SK-N-DZ (cell line): ENCODE measurements at regions not wholly inside any gene's neighbourhood (a gene's known extent, or its start where the extent isn't known, plus 50 kb on each side); places are given as distances from the start of the nearest gene placed in this dataset.

Experiments used
- DNase-seq: peaks from one replicate; pipeline ENCODE4 v3.0.0-alpha.2; 2015; ENCODE audit warnings: low spot score

DNA sequence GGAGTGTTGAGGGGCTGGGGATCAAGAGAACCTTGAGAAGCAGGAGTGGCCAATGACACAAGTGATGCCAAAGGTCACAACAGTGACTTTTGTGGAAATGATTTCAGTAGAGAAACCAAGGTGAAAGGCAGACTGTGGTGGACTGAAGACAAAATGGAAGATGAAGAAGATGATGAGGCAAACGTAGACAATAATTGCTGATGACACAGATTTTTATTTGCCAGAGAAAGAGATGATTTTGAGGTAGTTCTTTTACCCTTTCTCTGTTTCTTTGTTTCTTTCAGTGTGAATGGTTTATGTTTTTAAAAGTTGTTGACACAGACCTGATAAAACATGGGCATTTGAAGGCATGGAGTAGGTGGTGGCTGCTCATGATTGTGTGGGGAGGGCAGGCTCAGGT, 121.0 kb upstream of the ARGLU1 start:
- DNase-seq = no peak

GRCh38 chr13:106686163-106686562, 118.2 kb upstream of the ARGLU1 start:
- no peak for DNase-seq

GRCh38 chr13:106685143-106685542, 117.2 kb upstream of the ARGLU1 start:
- DNase-seq = no peak

- DNase-seq = no peak
Observed at GRCh38 chr13:106683918-106684317, 116.0 kb upstream of the ARGLU1 start.

DNA sequence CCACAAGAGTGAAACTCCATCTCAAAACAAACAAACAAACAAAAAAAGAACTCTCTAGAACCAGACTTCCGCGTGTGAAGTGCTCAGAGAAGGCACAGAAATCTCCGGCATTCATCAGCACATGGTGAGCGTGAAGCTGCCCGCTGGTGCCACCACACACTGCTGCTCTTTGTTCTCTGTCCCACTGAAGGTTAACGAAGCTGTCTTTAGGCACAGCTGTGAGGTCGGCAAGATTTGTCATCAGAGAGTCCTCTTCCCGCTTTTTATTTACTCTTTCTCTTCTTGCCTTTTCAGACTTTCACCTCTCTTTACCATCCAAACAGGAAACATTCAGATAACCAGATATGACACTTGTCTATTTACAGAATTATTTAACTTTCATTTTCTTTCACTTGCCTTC, 115.2 kb upstream of the ARGLU1 start:
- no peak for DNase-seq

GRCh38 chr13:106681997-106682396, 114.1 kb upstream of the ARGLU1 start:
- no peak for DNase-seq

DNA sequence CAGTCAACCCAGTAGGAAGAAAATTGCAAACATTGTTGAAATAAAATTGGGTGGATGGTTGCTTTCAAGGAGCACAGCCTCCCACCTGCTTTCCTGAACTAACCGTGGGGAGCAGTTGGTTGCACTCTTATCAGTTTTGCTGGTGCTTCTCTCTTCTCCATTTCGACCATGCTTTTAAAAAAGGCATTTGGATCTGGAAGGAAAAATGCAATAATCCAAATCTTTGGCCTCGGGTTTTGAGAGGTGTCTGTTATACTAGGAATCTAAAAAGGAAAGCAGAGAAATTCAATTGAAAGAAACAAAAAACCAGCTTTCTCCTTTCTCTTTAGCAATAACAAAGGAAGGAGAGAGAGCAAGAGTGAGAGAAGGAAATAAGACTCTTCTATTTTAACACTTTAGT, 113.6 kb upstream of the ARGLU1 start:
- no peak for DNase-seq

GRCh38 chr13:106680796-106681472, 113.0 kb upstream of the ARGLU1 start:
- no peak for DNase-seq

DNA sequence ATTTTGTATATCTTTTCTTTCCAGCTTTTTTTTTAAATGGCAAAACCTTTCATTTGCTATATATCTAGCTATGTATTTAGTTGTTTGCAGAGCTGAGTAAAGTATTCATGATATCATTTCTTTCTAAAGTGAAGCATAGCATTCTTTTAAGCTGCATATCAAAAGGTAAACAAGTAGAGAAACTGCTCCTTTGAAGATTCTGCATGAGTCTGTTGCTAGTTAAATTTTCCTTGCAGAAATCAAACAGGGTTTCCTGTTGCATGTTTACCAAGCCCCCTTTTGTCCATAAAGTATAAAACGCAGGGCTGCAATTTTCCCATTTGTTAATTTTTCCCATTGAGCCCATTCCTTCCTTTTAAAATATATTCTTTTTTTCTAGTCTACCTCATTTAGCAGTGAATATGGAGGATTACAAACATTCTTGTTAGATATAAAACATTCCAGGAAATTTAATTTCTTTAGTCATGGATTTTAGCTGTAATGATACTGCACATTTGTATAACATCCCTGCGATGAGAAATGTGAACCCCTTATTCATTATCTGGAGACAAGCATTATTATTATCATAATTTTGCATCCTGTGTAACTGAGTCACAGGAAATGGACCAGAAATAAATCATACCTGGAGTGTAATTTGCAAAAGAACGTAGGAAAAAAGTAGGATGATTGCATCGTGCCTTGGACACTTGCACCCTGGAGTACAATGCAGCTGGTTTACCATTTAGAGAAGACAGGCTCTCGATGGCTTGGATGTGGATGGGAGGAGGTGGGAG, 110.9 kb upstream of the ARGLU1 start:
- DNase-seq = no peak

GRCh38 chr13:106675311-106675710, 107.4 kb upstream of the ARGLU1 start:
- no peak for DNase-seq

DNA sequence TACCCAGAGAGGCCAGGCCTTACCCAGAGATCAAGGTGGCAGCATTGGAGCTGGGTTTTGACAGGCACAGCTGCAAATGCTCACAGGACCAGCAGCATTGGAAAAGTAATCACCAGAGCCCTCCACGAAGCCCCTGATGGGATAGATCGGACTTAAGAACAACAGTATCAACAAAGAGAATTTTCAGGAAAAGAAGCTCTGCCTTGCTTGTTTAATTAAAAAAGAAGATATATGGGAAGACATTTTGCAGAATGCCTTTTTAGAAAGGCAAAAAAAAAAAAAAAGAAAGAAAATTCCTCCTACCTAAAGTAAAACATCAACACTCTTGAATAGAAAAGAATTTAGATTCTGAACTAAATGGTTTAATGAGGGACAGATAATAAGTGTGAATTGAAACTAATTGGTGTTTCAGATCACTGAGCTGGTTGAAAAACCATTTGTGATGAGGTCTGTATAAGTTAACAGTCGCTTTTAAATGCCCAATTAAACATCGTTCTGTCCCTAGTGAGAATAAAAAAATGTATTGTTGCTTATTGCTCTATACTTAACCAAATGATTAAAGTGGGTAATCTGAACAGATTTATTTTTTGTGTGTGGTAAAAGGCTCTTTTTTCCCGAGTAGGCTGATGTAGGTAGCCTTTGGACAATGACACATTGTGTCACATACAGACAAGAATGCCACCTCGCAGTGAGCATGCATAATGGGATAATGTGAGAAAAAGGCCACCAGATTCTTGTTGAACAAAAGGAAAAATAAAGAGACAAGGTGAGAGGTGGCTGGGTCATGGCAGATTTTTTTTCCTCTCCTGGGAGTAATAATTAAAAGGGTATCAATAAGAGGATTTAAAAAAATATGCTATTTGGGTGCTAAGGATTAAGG, 93.0 kb upstream of the ARGLU1 start:
- no peak for DNase-seq

- peak; percentile 35 for DNase-seq
Observed at GRCh38 chr13:106657104-106657503, 89.2 kb upstream of the ARGLU1 start.

DNA sequence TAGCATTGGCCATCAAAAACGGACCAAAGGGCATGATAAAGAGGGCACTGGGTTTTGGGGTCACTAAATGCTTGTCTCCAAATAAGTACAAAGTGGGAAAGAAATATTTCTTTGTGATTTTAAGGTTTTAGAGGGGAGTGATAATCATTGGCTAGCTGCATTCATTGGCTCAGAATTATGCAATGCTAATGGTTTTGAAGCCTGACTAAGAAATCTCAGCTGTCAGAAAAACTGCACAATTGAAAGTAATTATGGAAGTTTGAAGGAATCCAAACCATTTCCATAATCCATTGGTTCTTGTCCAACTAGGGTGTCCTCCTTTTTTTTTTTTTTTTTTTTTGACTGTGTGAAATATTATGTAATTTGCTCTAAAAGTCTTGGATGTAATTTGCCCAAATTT, 88.2 kb upstream of the ARGLU1 start:
- no peak for DNase-seq

DNA sequence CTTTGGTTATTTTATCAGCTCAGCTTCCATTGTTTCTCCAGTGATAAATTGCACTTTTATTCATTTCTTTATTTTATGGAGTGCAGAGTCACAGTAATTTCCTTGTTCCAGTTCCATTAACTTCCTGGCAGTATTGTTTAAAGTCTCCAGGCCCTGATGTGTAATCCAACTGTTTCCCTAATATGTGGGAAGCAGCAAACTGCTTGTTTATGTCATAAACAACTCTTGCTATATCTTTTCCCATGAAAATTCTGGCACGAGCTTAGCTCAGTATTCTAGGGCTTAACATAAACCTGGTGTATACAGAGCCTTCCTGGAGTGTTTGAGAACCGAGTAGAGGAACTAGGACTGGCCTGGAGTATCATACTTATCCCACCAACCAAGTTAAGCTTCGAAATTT, 83.5 kb upstream of the ARGLU1 start:
- DNase-seq = no peak

DNA sequence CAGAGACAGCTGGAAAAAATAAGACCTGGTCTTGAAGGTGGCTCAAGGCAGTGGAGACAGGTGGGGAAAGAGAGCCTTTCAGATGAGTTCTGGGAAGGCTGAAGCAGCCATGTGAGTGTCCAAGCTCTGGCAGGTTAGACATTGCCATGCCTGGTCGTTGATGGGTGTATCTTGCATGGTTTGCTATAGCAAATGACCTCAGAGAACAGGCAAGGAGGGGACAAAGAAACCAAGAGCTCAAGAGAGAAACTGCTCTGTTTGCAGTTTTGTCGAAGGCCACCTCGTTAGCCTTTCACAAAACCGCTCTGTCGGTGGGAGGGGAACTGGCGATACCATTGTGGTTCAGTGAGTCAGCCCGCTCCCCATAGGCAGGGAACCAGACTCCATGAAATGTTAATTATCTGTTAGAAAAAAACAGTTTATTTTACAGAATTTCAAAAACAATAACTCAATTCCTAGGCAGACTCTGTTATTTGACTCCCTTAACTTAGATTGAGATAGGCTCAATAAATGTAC, 82.8 kb upstream of the ARGLU1 start:
- no peak for DNase-seq

- DNase-seq = no peak
Observed at GRCh38 chr13:106649495-106649894, 81.6 kb upstream of the ARGLU1 start.

DNA sequence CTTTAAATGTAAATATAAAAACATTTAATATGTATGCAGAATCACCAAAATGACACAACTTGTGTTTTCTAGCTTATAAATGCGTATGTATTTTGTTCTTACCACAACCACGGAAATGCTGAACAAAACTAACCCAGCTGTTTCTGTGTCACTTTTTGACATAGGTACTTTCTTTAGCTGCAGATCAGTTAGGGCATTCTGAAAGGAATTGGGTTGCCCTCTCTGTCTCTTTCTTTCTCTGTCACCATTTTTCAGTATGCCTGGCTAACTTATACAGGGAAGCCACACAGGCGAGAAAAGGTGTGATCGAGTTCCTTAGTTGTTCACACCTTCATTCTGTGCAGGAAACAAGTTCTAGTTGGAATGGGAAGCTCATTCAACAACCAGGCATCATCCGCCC, 72.6 kb upstream of the ARGLU1 start:
- DNase-seq = no peak

DNA sequence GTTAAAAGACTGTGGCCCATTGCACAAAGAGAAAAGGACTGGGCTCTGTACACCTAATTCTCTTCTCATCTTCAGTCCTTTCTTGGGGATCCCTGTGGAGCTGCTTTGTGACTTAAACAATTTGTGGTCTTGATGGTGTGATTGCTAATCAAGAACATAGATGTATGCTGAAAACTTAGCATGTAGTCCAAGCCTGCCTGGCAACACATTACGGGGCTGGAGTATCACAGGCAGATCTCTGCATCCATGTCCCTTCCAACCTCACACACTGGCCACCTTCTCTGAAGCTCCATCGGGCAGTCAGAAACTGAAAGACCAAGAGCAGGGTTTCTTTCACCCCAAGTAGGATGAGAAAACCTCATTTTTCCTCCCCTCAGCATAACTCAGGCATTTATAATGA, 69.6 kb upstream of the ARGLU1 start:
- no peak for DNase-seq

DNA sequence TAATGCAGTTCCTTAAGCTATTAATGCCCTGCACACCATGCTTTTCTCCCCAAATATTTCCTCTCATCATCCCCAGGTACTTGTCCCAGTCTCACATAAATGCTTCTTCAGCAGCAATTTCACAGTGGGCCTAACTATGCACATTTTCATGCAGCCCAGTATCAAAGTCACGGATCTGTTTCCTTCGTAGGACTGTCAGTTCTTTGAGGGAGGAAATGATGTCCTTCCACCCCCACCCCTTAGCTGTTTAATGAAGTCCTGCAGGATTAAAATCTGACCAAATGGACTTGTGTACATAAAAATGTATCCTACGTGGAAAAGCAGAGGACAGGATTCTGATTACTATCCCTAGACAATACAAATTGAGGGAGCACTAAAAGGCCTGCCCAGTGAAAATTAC, 68.6 kb upstream of the ARGLU1 start:
- no peak for DNase-seq

DNA sequence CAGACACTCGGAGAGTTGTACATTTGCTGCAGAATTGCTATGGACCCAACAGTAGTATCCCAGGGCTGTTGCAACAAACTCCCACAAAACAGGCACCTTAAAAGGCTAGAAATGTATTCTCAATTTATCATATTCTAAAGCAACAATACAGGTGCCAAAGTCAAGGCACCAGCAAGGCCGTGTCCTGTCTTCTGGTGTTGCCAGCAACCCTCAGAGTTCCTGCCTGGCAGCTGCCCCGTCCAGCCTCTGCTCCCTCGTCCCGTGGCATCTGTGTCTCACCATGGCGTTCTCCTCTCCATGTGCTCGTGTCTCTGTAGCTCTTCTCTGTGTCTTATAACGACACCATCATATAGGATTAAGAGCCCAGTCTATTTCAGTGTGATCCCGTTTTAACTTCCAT, 67.7 kb upstream of the ARGLU1 start:
- no peak for DNase-seq

- no peak for DNase-seq
Observed at GRCh38 chr13:106633321-106633720, 65.4 kb upstream of the ARGLU1 start.

DNA sequence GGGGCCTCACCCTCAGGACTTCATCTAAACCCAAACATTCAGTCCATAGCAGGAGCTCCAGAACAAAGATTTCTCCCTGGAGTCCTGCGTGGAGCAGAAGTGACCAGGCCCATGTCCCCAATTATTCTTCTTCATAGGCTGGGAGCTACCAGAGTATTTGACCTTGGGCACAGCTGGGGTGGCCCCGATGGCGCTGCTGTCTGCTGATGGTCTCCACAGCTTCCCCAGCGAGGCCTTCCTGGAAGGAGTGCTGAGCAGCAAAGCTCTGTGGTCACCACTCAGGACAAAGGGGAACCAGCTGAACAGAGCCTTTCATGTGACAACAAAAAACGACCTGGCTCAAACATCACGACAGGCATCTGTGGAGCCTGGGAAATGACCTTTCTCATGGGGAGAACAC, 62.7 kb upstream of the ARGLU1 start:
- no peak for DNase-seq
